ENCODE measurements at regions not wholly inside any gene's neighbourhood (a gene's known extent, or its start where the extent isn't known, plus 50 kb on each side); places are given as distances from the start of the nearest gene placed in this dataset.

GRCh38 chr10:113345826-113346624 is 206.8 kb upstream of the HABP2 start:
- Histone ChIP-seq H2BK5ac (ENCODE audit: low read length) (no peak overlapping the region), H3K4ac (ENCODE audit: low read depth, low read length) (no peak overlapping the region), H4K5ac (ENCODE audit: low read length) (no peak overlapping the region)

GRCh38 chr10:113347508-113347907 is 205.3 kb upstream of the HABP2 start:
- no peaks in the 10 kb centered on the region for H3K79me1 ChIP-seq (ENCODE audit: low read length)
- no peak overlapping the region for H2AK5ac ChIP-seq (ENCODE audit: low read length)
- H3K4me3 ChIP-seq (ENCODE audit: low read length), result no peak overlapping the region
- no peak overlapping the region for H3K18ac ChIP-seq (ENCODE audit: low read length)
- no CpG with 5 or more reads among the region's 4 CpGs for WGBS (ENCODE audit: extremely low coverage, insufficient coverage, low lambda C conversion rate)
- H3K4ac ChIP-seq (ENCODE audit: low read depth, low read length), result no peak overlapping the region
- no peak overlapping the region for H2BK15ac ChIP-seq (replicated peaks; ENCODE audit: low read depth)
- no peaks in the 10 kb centered on the region for H3K79me2 ChIP-seq (ENCODE audit: control insufficient read depth, insufficient read depth, low read length)
- no peaks in the 10 kb centered on the region for H3K27me3 ChIP-seq (ENCODE audit: insufficient read depth, low read length, poor library complexity)
- no peaks in the 10 kb centered on the region for H3K4me1 ChIP-seq (ENCODE audit: control insufficient read depth, low read depth, low read length)
- H3K23ac ChIP-seq (ENCODE audit: low read length), result no peak overlapping the region
- no peak overlapping the region for H3K4me2 ChIP-seq (ENCODE audit: low read length)
- no peak for DNase-seq
- no peak overlapping the region for H3K27ac ChIP-seq (ENCODE audit: low read depth, low read length)
- no peak overlapping the region for H2BK5ac ChIP-seq (ENCODE audit: low read length)
- H3K36me3 ChIP-seq (ENCODE audit: control insufficient read depth, insufficient read depth, low read length), result no peaks in the 10 kb centered on the region
- no peak overlapping the region for H4K8ac ChIP-seq (ENCODE audit: low read depth, low read length)
- H3K9ac ChIP-seq (ENCODE audit: low read length), result no peak overlapping the region
- no peak overlapping the region for H4K5ac ChIP-seq (ENCODE audit: low read length)
- no peak overlapping the region for H3K56ac ChIP-seq (ENCODE audit: low read length)
- no peak overlapping the region for H2BK120ac ChIP-seq (ENCODE audit: low read depth, low read length)

More at GRCh38 chr10:113345826-113346624, 206.8 kb upstream of the HABP2 start:
- no peak overlapping the region for H3K27ac ChIP-seq (ENCODE audit: low read depth, low read length)
- no peak overlapping the region for H3K56ac ChIP-seq (ENCODE audit: low read length)
- H2BK15ac ChIP-seq (replicated peaks; ENCODE audit: low read depth), result no peak overlapping the region
- DNase-seq, result no peak
- H3K4me1 ChIP-seq (ENCODE audit: control insufficient read depth, low read depth, low read length), result no peaks in the 10 kb centered on the region
- no peak overlapping the region for H3K4me2 ChIP-seq (ENCODE audit: low read length)
- WGBS (ENCODE audit: extremely low coverage, insufficient coverage, low lambda C conversion rate), result no CpG with 5 or more reads among the region's 7 CpGs
- no peaks in the 10 kb centered on the region for H3K79me2 ChIP-seq (ENCODE audit: control insufficient read depth, insufficient read depth, low read length)
- no peak overlapping the region for H4K8ac ChIP-seq (ENCODE audit: low read depth, low read length)
- H3K79me1 ChIP-seq (ENCODE audit: low read length), result no peaks in the 10 kb centered on the region
- no peak overlapping the region for H2AK5ac ChIP-seq (ENCODE audit: low read length)
- H3K9ac ChIP-seq (ENCODE audit: low read length), result no peak overlapping the region
- no peak overlapping the region for H3K4me3 ChIP-seq (ENCODE audit: low read length)
- no peaks in the 10 kb centered on the region for H3K27me3 ChIP-seq (ENCODE audit: insufficient read depth, low read length, poor library complexity)
- H2BK120ac ChIP-seq (ENCODE audit: low read depth, low read length), result no peak overlapping the region
- H3K18ac ChIP-seq (ENCODE audit: low read length), result no peak overlapping the region
- no peak overlapping the region for H3K23ac ChIP-seq (ENCODE audit: low read length)
- H3K36me3 ChIP-seq (ENCODE audit: control insufficient read depth, insufficient read depth, low read length), result no peaks in the 10 kb centered on the region

GRCh38 chr10:113348694-113349093 is 204.2 kb upstream of the HABP2 start:
- H3K4me1 ChIP-seq (ENCODE audit: control insufficient read depth, low read depth, low read length), result no peaks in the 10 kb centered on the region
- no peak overlapping the region for H3K23ac ChIP-seq (ENCODE audit: low read length)
- no peaks in the 10 kb centered on the region for H3K27me3 ChIP-seq (ENCODE audit: insufficient read depth, low read length, poor library complexity)
- H2AK5ac ChIP-seq (ENCODE audit: low read length), result no peak overlapping the region
- no peak overlapping the region for H3K4me2 ChIP-seq (ENCODE audit: low read length)
- H3K79me2 ChIP-seq (ENCODE audit: control insufficient read depth, insufficient read depth, low read length), result no peaks in the 10 kb centered on the region
- H3K18ac ChIP-seq (ENCODE audit: low read length), result no peak overlapping the region
- H3K27ac ChIP-seq (ENCODE audit: low read depth, low read length), result no peak overlapping the region
- H3K4ac ChIP-seq (ENCODE audit: low read depth, low read length), result no peak overlapping the region
- H3K36me3 ChIP-seq (ENCODE audit: control insufficient read depth, insufficient read depth, low read length), result no peaks in the 10 kb centered on the region
- no peaks in the 10 kb centered on the region for H3K79me1 ChIP-seq (ENCODE audit: low read length)
- H3K56ac ChIP-seq (ENCODE audit: low read length), result no peak overlapping the region
- H4K5ac ChIP-seq (ENCODE audit: low read length), result no peak overlapping the region
- no peak overlapping the region for H3K9ac ChIP-seq (ENCODE audit: low read length)
- no peak for DNase-seq
- H2BK5ac ChIP-seq (ENCODE audit: low read length), result no peak overlapping the region
- WGBS (ENCODE audit: extremely low coverage, insufficient coverage, low lambda C conversion rate), result no CpG with 5 or more reads among the region's 7 CpGs
- H2BK120ac ChIP-seq (ENCODE audit: low read depth, low read length), result no peak overlapping the region
- H3K4me3 ChIP-seq (ENCODE audit: low read length), result no peak overlapping the region
- H4K8ac ChIP-seq (ENCODE audit: low read depth, low read length), result no peak overlapping the region
- no peak overlapping the region for H2BK15ac ChIP-seq (replicated peaks; ENCODE audit: low read depth)

- no peak overlapping the region for H2BK15ac ChIP-seq (replicated peaks; ENCODE audit: low read depth)
- no peaks in the 10 kb centered on the region for H3K27me3 ChIP-seq (ENCODE audit: insufficient read depth, low read length, poor library complexity)
- no peak overlapping the region for H3K4me2 ChIP-seq (ENCODE audit: low read length)
- no peak overlapping the region for H3K56ac ChIP-seq (ENCODE audit: low read length)
- H2BK120ac ChIP-seq (ENCODE audit: low read depth, low read length), result no peak overlapping the region
- H3K9ac ChIP-seq (ENCODE audit: low read length), result no peak overlapping the region
- no peaks in the 10 kb centered on the region for H3K79me1 ChIP-seq (ENCODE audit: low read length)
- no peak overlapping the region for H3K18ac ChIP-seq (ENCODE audit: low read length)
- H3K4me3 ChIP-seq (ENCODE audit: low read length), result no peak overlapping the region
- H3K27ac ChIP-seq (ENCODE audit: low read depth, low read length), result no peak overlapping the region
- H3K4ac ChIP-seq (ENCODE audit: low read depth, low read length), result no peak overlapping the region
- no CpG with 5 or more reads among the region's 11 CpGs for WGBS (ENCODE audit: extremely low coverage, insufficient coverage, low lambda C conversion rate)
- no peaks in the 10 kb centered on the region for H3K79me2 ChIP-seq (ENCODE audit: control insufficient read depth, insufficient read depth, low read length)
- peak; percentile 77 for DNase-seq
- H2BK5ac ChIP-seq (ENCODE audit: low read length), result no peak overlapping the region
- H4K8ac ChIP-seq (ENCODE audit: low read depth, low read length), result no peak overlapping the region
- no peak overlapping the region for H4K5ac ChIP-seq (ENCODE audit: low read length)
- no peaks in the 10 kb centered on the region for H3K4me1 ChIP-seq (ENCODE audit: control insufficient read depth, low read depth, low read length)
- H3K36me3 ChIP-seq (ENCODE audit: control insufficient read depth, insufficient read depth, low read length), result no peaks in the 10 kb centered on the region
- H3K23ac ChIP-seq (ENCODE audit: low read length), result no peak overlapping the region
- H2AK5ac ChIP-seq (ENCODE audit: low read length), result no peak overlapping the region
Measured at GRCh38 chr10:113350311-113351040, 202.4 kb upstream of the HABP2 start.

- DNase-seq, result no peak
- no peak overlapping the region for H4K5ac ChIP-seq (ENCODE audit: low read length)
- no peak overlapping the region for H3K27ac ChIP-seq (ENCODE audit: low read depth, low read length)
- H3K36me3 ChIP-seq (ENCODE audit: control insufficient read depth, insufficient read depth, low read length), result no peaks in the 10 kb centered on the region
- no peak overlapping the region for H3K4me2 ChIP-seq (ENCODE audit: low read length)
- H3K9ac ChIP-seq (ENCODE audit: low read length), result no peak overlapping the region
- H3K4me1 ChIP-seq (ENCODE audit: control insufficient read depth, low read depth, low read length), result no peaks in the 10 kb centered on the region
- H3K56ac ChIP-seq (ENCODE audit: low read length), result no peak overlapping the region
- H3K27me3 ChIP-seq (ENCODE audit: insufficient read depth, low read length, poor library complexity), result no peaks in the 10 kb centered on the region
- no peaks in the 10 kb centered on the region for H3K79me2 ChIP-seq (ENCODE audit: control insufficient read depth, insufficient read depth, low read length)
- H2BK5ac ChIP-seq (ENCODE audit: low read length), result no peak overlapping the region
- no peak overlapping the region for H2BK15ac ChIP-seq (replicated peaks; ENCODE audit: low read depth)
- H3K4me3 ChIP-seq (ENCODE audit: low read length), result no peak overlapping the region
- no CpG with 5 or more reads among the region's 3 CpGs for WGBS (ENCODE audit: extremely low coverage, insufficient coverage, low lambda C conversion rate)
- H3K79me1 ChIP-seq (ENCODE audit: low read length), result no peaks in the 10 kb centered on the region
- H2AK5ac ChIP-seq (ENCODE audit: low read length), result no peak overlapping the region
- H3K4ac ChIP-seq (ENCODE audit: low read depth, low read length), result no peak overlapping the region
- H3K23ac ChIP-seq (ENCODE audit: low read length), result no peak overlapping the region
- H2BK120ac ChIP-seq (ENCODE audit: low read depth, low read length), result no peak overlapping the region
- no peak overlapping the region for H3K18ac ChIP-seq (ENCODE audit: low read length)
- H4K8ac ChIP-seq (ENCODE audit: low read depth, low read length), result no peak overlapping the region
Measured at GRCh38 chr10:113354711-113355110, 198.1 kb upstream of the HABP2 start.

Measured in mesendoderm (in vitro differentiated cells).